GM12878 (cell line): ENCODE measurements at regions not wholly inside any gene's neighbourhood (a gene's known extent, or its start where the extent isn't known, plus 50 kb on each side); places are given as distances from the start of the nearest gene placed in this dataset.

ENCODE experiments used
- ATF2 ChIP-seq: IDR thresholded peaks from 2 replicates; pipeline ENCODE4 v1.6.1; 2012; ENCODE audit warnings: low read length, inconsistent platforms
- ATF7 ChIP-seq: fragments of 450-650 bp; IDR thresholded peaks from 2 replicates; pipeline ENCODE4 v1.6.1; 2016; ENCODE audit warnings: low read depth, mild to moderate bottlenecking
- BHLHE40 ChIP-seq, 2 experiments: fragments of 450-650 bp in 1 of 2; IDR thresholded peaks; 2 replicates each; pipeline ENCODE4 v1.6.1; 2011 to 2017; ENCODE audit warnings: low read depth in 2 of 2, borderline replicate concordance in 1 of 2, improper control_type of control experiment in 1 of 2, low read length in 1 of 2, mild to moderate bottlenecking in 1 of 2
- BMI1 ChIP-seq: fragments of 450-650 bp; IDR thresholded peaks from 2 replicates; pipeline ENCODE4 v1.6.1; 2016; ENCODE audit warnings: mild to moderate bottlenecking, moderate library complexity, borderline replicate concordance
- CBX5 ChIP-seq: sonication (generic); IDR thresholded peaks from 2 replicates; pipeline ENCODE4 v1.6.1; 2016; ENCODE audit warnings: low read depth, moderate library complexity, mild to moderate bottlenecking, inconsistent platforms
- FOS ChIP-seq: IDR thresholded peaks from 3 replicates; pipeline ENCODE4 v1.6.1; 2011; ENCODE audit warnings: borderline replicate concordance; ENCODE audit not compliant: insufficient read length; ENCODE audit errors: extremely low read depth
- IKZF2 ChIP-seq, 2 experiments: fragments of 450-650 bp; IDR thresholded peaks; 2 replicates each; pipeline ENCODE4 v1.6.1; 2017; ENCODE audit warnings: mild to moderate bottlenecking in 2 of 2, moderate library complexity in 2 of 2
- IRF3 ChIP-seq: fragments of 450-650 bp; IDR thresholded peaks from 2 replicates; pipeline ENCODE4 v1.6.1; 2014; ENCODE audit warnings: mild to moderate bottlenecking
- IRF5 ChIP-seq: fragments of 450-650 bp; IDR thresholded peaks from 2 replicates; pipeline ENCODE4 v1.6.1; 2017; ENCODE audit warnings: borderline replicate concordance
- JUNB ChIP-seq: IDR thresholded peaks from 2 replicates; pipeline ENCODE4 v1.6.1; 2016; ENCODE audit warnings: antibody characterized with exemption, mild to moderate bottlenecking
- MYB ChIP-seq: fragments of 150-350 bp; IDR thresholded peaks from 2 replicates; pipeline ENCODE4 v1.6.1; 2014; ENCODE audit warnings: mild to moderate bottlenecking, low read depth, low read length, borderline replicate concordance
- PAX8 ChIP-seq: fragments of 450-650 bp; IDR thresholded peaks from 2 replicates; pipeline ENCODE4 v1.6.1; 2017; ENCODE audit warnings: mild to moderate bottlenecking, moderate library complexity
- RAD21 ChIP-seq: IDR thresholded peaks from 2 replicates; pipeline ENCODE4 v1.6.1; 2011; ENCODE audit warnings: mild to moderate bottlenecking, low read depth, low read length, moderate library complexity; ENCODE audit not compliant: insufficient read depth
- RAD51 ChIP-seq: fragments of 450-650 bp; IDR thresholded peaks from 2 replicates; pipeline ENCODE4 v1.6.1; 2016; ENCODE audit warnings: moderate library complexity, mild to moderate bottlenecking, inconsistent platforms
- RB1 ChIP-seq: fragments of 450-650 bp; formaldehyde crosslinking; IDR thresholded peaks from 2 replicates; pipeline ENCODE4 v1.6.1; 2017; ENCODE audit warnings: mild to moderate bottlenecking, borderline replicate concordance
- SMARCA5 ChIP-seq: fragments of 450-650 bp; IDR thresholded peaks from 2 replicates; pipeline ENCODE4 v1.6.1; 2017; ENCODE audit warnings: mild to moderate bottlenecking
- SMC3 ChIP-seq: IDR thresholded peaks from 2 replicates; pipeline ENCODE4 v1.6.1; 2011; ENCODE audit warnings: low read length, improper control_type of control experiment, borderline replicate concordance
- SPI1 ChIP-seq: IDR thresholded peaks from 2 replicates; pipeline ENCODE4 v1.6.1; 2011; ENCODE audit warnings: low read depth, mild to moderate bottlenecking, low read length, moderate library complexity, borderline replicate concordance; ENCODE audit not compliant: insufficient read depth
- SREBF1 ChIP-seq: IDR thresholded peaks from 2 replicates; pipeline ENCODE4 v1.6.1; 2012; ENCODE audit warnings: mild to moderate bottlenecking, low read length
- STAT3 ChIP-seq: IDR thresholded peaks from 2 replicates; pipeline ENCODE4 v1.6.1; 2011; ENCODE audit warnings: low read depth, low read length, improper control_type of control experiment
- TBL1XR1 ChIP-seq: IDR thresholded peaks from 2 replicates; pipeline ENCODE4 v1.6.1; 2012; ENCODE audit warnings: low read depth, low read length, improper control_type of control experiment
- TCF7 ChIP-seq: IDR thresholded peaks from 2 replicates; pipeline ENCODE4 v1.6.1; 2014; ENCODE audit warnings: antibody characterized with exemption, borderline replicate concordance
- ZNF24 ChIP-seq: fragments of 450-650 bp; IDR thresholded peaks from 2 replicates; pipeline ENCODE4 v1.6.1; 2017; ENCODE audit warnings: antibody characterized with exemption, mild to moderate bottlenecking
- TF ChIP-seq, protein P1 (sequence below): fragments of 450-650 bp; IDR thresholded peaks from 2 replicates; pipeline ENCODE4 v1.6.1; 2017; ENCODE audit warnings: mild to moderate bottlenecking, moderate library complexity

GRCh38 chr4:123599920-123600810, 203.6 kb downstream of the SPRY1 start (continued):
- TF ChIP-seq SPI1 (peak; percentile 78), SREBF1 (no peak), MYB (no peak), RAD51 (no peak), STAT3 (no peak), IRF3 (no peak), SMARCA5 (no peak), IKZF2 (IDR thresholded peaks at IDR 0.05) (peak; percentile 91 to 94), FOS (no peak), TBL1XR1 (no peak), RB1 (no peak), PAX8 (no peak), ZNF24 (no peak), CBX5 (peak; percentile 82; the same call in 1 of the 2 replicates), RAD21 (0 out of 2 replicates have a peak, but pooled peaks have one; percentile 11), IRF5 (no peak), SMC3 (no peak), ATF7 (peak; percentile 55), JUNB (no peak), TCF7 (no peak), BHLHE40 (IDR thresholded peaks at IDR 0.05; ENCODE audit: borderline replicate concordance in 1 of 2, low read depth in 2 of 2, low read length in 1 of 2) (peak in 1 of 2 experiments; percentile 69; a peak in 2 of 4 replicates), ATF2 (peak; percentile 81), BMI1 (no peak)
- TF ChIP-seq, protein P1, sequence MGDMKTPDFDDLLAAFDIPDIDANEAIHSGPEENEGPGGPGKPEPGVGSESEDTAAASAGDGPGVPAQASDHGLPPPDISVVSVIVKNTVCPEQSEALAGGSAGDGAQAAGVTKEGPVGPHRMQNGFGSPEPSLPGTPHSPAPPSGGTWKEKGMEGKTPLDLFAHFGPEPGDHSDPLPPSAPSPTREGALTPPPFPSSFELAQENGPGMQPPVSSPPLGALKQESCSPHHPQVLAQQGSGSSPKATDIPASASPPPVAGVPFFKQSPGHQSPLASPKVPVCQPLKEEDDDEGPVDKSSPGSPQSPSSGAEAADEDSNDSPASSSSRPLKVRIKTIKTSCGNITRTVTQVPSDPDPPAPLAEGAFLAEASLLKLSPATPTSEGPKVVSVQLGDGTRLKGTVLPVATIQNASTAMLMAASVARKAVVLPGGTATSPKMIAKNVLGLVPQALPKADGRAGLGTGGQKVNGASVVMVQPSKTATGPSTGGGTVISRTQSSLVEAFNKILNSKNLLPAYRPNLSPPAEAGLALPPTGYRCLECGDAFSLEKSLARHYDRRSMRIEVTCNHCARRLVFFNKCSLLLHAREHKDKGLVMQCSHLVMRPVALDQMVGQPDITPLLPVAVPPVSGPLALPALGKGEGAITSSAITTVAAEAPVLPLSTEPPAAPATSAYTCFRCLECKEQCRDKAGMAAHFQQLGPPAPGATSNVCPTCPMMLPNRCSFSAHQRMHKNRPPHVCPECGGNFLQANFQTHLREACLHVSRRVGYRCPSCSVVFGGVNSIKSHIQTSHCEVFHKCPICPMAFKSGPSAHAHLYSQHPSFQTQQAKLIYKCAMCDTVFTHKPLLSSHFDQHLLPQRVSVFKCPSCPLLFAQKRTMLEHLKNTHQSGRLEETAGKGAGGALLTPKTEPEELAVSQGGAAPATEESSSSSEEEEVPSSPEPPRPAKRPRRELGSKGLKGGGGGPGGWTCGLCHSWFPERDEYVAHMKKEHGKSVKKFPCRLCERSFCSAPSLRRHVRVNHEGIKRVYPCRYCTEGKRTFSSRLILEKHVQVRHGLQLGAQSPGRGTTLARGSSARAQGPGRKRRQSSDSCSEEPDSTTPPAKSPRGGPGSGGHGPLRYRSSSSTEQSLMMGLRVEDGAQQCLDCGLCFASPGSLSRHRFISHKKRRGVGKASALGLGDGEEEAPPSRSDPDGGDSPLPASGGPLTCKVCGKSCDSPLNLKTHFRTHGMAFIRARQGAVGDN, result peak; percentile 53; the same call in 1 of the 2 replicates
